LNCAP (cell line): ENCODE measurements at regions not wholly inside any gene's neighbourhood (a gene's known extent, or its start where the extent isn't known, plus 50 kb on each side); places are given as distances from the start of the nearest gene placed in this dataset.

Source experiments
- CTCF ChIP-seq: fragments of 450-650 bp; IDR thresholded peaks from 2 replicates; pipeline ENCODE4 v1.5.1; 2017; ENCODE audit warnings: mild to moderate bottlenecking

- no peak for TF ChIP-seq CTCF
These were observed 575.9 kb upstream of the JAG1 start for GRCh38 chr20:11249683-11250082.

DNA sequence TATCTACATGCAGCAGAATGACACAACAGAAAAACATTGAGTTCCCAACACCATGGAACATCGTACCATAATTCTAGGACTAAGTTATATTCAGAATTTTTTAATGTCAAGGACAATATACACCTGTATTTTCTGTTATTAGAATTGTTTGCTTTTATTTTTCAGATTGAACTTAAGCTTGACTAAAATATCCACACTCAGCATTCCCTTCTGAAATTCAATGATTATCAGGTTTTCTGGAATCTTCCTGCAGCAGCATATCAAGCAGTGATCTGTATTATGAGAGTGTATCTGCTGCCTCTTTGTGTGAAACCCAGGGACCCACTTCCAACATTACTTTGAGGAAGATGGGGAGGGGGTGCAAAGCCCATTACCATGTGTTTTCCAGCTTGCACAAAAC is 578.6 kb upstream of the JAG1 start:
- no peak for TF ChIP-seq CTCF

- no peak for TF ChIP-seq CTCF
These were observed 581.7 kb upstream of the JAG1 start for GRCh38 chr20:11255455-11255854.

DNA sequence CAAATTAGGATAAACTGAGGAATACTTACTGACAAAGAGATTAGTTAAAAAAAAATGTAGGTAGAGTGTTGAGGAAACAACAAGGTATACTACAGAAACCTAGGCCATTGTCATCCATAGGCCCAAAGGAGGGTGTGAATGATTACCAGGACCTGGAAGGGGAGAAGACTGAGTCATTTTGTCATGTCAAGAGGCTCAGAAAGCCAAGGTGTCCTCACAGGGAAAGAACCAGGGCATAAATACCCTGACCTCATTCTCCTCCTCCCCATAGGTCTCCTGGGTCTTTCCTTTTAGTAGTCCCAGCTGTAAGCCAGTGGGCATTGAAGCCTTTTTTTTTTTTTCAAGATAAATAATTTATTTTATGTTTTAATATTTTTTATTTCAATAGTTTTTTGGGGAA is 582.1 kb upstream of the JAG1 start:
- TF ChIP-seq CTCF: no peak

GRCh38 chr20:11260611-11261010 is 586.8 kb upstream of the JAG1 start:
- TF ChIP-seq CTCF: no peak

- TF ChIP-seq CTCF: no peak
These were observed 587.8 kb upstream of the JAG1 start for GRCh38 chr20:11261533-11262000.

DNA sequence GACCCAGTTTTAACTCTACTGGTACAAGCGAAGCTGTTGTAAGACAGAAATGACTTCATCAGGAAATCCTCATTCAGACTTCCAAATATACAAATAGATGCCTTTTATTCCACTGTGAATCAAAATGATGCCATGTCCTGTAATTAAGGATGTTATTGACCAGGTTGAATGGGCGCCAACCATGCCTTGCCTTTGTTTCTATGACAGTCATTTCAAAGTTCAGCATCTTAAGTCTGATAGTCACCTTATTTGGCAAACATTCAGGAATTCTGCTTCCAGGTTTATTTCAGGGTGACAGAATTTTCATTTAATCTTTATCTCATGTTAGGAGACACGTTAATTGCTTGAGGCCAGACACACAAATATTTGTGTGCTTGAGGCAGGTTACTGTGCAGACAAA is 592.8 kb upstream of the JAG1 start:
- no peak for TF ChIP-seq CTCF

DNA sequence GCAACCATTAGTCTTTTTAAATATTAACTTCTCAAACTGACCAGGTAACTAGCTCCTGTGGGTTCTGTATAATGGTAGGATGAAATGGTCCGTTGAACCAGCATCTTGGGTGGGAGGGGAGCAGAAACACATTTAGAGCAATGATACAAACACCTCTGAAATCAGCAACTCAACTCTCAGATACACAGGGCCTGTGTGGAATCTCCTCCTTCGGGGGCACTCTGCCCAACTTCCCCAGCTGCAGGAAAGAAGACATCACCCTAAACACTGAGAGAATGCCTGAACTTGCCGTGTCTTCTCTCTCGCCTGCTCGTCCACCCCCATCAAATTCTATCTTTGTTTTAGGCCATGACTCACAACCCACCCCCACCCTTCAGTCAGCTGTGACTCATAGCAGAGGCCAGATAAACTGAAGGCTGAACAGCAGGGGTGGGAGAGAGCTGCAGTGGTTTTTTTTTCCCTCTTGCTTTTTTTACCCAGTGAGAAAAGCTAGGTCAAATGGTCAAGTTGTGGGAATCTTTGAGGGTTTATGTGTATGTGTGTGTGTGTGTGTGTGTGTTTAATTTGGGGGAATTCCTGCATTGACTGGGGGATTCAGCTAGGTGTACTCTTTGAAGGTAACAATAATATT is 593.4 kb upstream of the JAG1 start:
- no peak for TF ChIP-seq CTCF
